NCI-H510A treated with DMSO at 0.1 percent for 48 hours (cell line): ENCODE measurements at regions not wholly inside any gene's neighbourhood (a gene's known extent, or its start where the extent isn't known, plus 50 kb on each side); places are given as distances from the start of the nearest gene placed in this dataset.

Experiments
- DNase-seq: peaks from one replicate; lab custom pipeline; 2025; lab: John Stamatoyannopoulos, UW

GRCh38 chr15:47824147-47824546 is 106.8 kb downstream of the SEMA6D start:
- DNase-seq: peak; percentile 16

GRCh38 chr15:47829667-47830066 is 112.4 kb downstream of the SEMA6D start:
- DNase-seq: no peak

GRCh38 chr15:47834093-47834492 is 116.8 kb downstream of the SEMA6D start:
- DNase-seq: no peak

GRCh38 chr15:47839233-47839825 is 122.0 kb downstream of the SEMA6D start:
- no peak for DNase-seq

GRCh38 chr15:47843124-47843663 is 125.9 kb downstream of the SEMA6D start:
- DNase-seq: no peak

GRCh38 chr15:47844437-47844836 is 127.1 kb downstream of the SEMA6D start:
- DNase-seq: no peak

- DNase-seq: no peak
Observed at GRCh38 chr15:47846128-47846868, 129.0 kb downstream of the SEMA6D start.

GRCh38 chr15:47846876-47847275 is 129.6 kb downstream of the SEMA6D start:
- DNase-seq: no peak

- no peak for DNase-seq
Observed at GRCh38 chr15:47856071-47856470, 138.8 kb downstream of the SEMA6D start.

- no peak for DNase-seq
Observed at GRCh38 chr15:47857014-47857775, 139.9 kb downstream of the SEMA6D start.

- DNase-seq: no peak
Observed at GRCh38 chr15:47857776-47858167, 140.5 kb downstream of the SEMA6D start.

- no peak for DNase-seq
Observed at GRCh38 chr15:47861111-47861903, 144.0 kb downstream of the SEMA6D start.

- no peak for DNase-seq
Observed at GRCh38 chr15:47862402-47862801, 145.1 kb downstream of the SEMA6D start.

GRCh38 chr15:47866446-47866845 is 149.1 kb downstream of the SEMA6D start:
- no peak for DNase-seq

GRCh38 chr15:47870300-47870955 is 153.1 kb downstream of the SEMA6D start:
- DNase-seq: no peak

- no peak for DNase-seq
Observed at GRCh38 chr15:47870956-47871625, 153.8 kb downstream of the SEMA6D start.

- DNase-seq: no peak
Observed at GRCh38 chr15:47872208-47872607, 154.9 kb downstream of the SEMA6D start.

GRCh38 chr15:47872869-47873432 is 155.6 kb downstream of the SEMA6D start:
- DNase-seq: no peak

- DNase-seq: no peak
Observed at GRCh38 chr15:47876986-47877385, 159.7 kb downstream of the SEMA6D start.

- no peak for DNase-seq
Observed at GRCh38 chr15:47877836-47878235, 160.5 kb downstream of the SEMA6D start.

- DNase-seq: no peak
Observed at GRCh38 chr15:47885920-47886319, 168.6 kb downstream of the SEMA6D start.
